GM19468 (cell line): ENCODE measurements at regions not wholly inside any gene's neighbourhood (a gene's known extent, or its start where the extent isn't known, plus 50 kb on each side); places are given as distances from the start of the nearest gene placed in this dataset.
"Not testable (repeated sequence)": the region's sequence is repeated elsewhere in the genome, so short reads cannot be mapped to it uniquely, and the experiment has no call there.

ENCODE experiments used
- ATAC-seq: cut with Tn5 transposase; IDR thresholded peaks from one replicate; pipeline ENCODE4 v1.9.1; 2021; ENCODE audit warnings: mild to moderate bottlenecking, moderate library complexity, moderate number of reproducible peaks; ENCODE audit not compliant: unreplicated experiment; ENCODE audit errors: extremely low read depth

DNA sequence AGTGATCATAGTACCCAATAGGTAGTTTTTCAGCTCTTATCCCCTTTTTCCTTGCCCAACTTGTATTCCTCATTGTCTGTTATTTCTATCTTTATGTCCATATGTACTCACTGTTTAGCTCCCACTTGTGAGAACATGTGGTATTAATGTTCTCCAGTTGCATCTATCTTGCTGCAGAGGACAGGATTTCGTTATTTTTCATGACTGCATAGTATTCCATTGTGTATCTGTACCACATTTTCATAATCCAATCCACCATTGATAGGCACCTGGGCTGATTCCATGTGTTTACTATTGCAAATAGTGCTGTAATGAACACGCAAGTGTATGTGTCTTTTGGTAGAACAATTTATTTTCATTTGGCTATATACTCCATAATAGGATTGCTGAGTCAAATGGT is 819.5 kb upstream of the ADGRB3 start:
- ATAC-seq: no peak

DNA sequence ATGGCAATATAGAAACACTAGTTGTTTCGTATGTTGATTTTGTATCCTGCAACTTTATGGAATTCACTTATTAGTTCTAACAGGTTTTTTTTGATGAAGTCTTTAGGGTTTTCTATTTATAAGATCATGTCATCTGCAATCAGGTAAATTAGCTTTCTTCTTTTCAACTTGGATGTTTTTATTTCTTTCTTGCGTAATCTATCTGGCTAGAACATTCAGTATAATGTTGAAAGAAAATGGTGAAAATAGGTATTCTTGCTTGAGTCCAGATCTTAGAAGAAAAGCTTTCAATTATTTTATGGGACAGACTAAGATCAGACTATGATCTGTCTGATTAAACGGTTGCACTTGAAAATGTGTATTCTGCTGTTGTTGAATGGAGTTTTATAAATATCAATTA is 820.8 kb upstream of the ADGRB3 start:
- ATAC-seq: no peak

DNA sequence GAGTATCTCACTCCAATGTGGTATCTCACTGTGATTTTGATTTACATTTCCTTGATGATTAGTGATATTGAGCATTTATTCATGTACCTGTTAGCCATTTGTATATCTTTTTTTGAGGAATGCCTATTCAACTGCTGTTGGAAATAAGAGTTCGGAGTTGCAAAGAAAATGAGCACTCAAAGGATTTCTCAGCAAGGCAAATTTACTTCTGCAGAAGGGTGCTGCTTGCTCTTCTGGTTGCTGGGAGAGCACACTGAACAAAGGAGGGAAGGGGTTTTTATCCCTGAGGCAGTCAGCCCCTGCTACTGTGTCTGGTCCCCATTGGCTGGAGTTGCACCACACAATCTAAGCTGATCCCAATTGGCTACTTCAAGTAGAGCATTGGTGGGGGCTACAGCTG is 822.4 kb upstream of the ADGRB3 start:
- no peak for ATAC-seq

DNA sequence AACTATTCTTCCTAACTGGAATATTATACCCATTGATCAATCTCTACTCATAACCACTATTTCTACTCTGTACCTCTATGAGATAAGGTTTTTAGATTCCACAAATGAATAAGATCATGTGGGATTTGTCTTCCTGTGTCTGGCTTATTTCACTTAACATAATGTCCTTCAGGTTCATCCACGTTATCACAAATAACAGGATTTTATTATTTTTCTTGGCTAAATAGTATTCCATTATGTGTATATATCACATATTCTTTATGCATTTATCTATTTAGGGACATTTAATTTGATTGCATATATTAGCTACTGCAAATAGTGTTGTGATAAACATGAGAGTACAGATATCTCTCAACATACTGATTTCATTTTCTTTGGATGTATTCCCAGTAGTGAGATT is 823.0 kb upstream of the ADGRB3 start:
- no peak for ATAC-seq

DNA sequence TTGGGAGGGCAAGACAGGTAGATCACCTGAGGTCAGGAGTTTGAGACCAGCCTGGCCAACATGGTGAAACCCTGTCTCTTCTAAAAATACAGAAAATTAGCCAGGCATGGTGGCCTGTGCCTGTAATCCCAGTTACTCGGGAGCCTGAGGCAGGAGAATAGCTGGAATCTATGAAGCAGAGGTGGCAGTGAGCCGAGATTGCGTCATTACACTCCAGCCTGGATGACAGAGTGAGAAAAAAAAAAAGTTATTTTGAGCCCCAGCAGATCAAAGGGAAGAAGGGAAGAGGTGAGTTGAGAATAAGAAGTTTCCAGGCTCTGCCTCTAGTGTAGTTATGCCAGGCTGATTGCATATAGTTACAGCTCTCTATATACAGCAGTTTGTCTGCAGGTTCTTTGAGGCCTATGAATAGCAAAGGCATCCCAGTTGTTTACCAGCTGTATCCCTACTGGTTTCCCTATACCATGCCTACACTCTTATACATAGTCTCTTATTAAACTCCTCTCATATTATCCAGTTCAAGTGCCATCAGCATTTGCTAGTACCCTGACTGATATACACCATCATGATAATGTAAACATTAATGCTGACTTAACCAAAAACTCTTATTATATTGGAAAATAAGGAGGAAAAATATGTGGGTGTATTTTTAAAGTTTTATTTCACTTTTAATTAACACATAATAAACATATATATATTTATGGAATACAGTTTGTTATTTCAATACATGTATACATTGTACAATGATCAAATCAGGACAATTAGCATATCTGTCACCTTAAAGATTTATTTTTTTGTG is 823.6 kb upstream of the ADGRB3 start:
- no peak for ATAC-seq

DNA sequence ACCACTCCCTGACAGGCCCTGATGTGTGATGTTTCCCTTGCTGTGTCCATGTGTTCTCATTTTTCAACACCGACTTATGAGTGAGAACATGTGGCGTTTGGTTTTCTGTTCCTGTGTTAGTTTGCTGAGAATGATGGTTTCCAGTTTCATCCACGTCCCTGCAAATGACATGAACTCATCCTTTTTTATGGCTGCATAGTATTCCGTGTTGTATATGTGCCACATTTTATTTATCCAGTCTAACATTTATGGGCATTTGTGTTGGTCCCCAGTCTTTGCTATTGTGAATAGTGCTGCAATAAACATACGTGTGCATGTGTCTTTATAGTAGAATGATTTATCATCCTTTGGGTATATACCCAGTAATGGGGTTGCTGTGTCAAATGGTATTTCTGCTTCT is 830.3 kb upstream of the ADGRB3 start:
- not testable (repeated sequence) for ATAC-seq

DNA sequence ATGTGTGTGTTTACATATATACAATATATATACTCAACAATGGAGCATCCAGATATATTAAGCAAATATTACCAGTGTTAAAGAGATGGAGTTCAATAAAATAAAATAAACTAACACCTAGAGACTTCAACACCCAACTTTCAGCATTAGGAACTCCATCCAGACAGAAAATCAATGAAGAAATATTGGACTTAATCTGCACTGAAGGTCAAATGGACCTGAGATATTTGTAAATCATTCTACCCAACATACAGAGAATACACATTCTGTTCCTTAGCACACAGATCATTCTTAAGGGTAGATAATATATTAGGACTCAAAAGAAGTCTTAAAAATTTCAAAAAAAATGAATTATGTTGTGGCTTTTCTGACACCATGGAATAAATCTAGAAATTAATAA is 832.3 kb upstream of the ADGRB3 start:
- ATAC-seq: no peak

DNA sequence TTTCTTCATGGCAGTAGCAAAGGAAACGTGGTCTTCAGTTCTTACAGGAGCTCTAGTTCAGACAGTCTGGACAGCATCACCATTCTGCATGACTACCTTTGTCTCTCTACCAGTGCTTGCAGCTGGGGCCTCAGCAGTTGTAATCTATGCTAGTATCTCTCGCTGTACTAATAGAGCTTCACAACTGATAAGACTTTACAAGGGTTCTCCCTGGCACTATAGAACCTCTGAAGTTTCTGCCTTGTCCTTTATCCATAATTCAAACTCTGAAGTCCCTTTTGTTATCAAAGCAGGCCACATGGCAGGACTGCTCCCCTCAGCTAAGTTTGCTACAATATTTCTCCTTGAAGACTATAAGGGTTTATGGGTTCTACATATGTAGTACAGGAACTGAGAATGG is 842.1 kb upstream of the ADGRB3 start:
- ATAC-seq: no peak

DNA sequence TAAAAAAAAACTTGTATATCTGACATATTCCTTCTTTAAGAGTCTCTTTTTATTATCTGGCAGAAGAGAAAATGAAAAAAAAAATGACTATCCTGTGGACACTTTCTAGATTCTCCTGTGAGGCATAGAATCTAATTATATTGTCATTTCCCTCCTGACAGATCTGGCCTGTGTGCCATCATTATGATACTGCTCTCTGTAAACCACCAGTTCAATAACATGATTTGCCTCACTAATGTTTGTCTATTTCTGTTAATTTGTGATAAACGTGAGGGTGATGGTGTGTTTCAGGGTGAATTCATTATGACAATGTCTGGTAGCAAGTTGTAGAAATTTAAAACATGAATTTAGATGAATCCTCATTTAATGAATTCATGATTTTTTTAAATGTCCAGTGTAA is 844.5 kb upstream of the ADGRB3 start:
- no peak for ATAC-seq

DNA sequence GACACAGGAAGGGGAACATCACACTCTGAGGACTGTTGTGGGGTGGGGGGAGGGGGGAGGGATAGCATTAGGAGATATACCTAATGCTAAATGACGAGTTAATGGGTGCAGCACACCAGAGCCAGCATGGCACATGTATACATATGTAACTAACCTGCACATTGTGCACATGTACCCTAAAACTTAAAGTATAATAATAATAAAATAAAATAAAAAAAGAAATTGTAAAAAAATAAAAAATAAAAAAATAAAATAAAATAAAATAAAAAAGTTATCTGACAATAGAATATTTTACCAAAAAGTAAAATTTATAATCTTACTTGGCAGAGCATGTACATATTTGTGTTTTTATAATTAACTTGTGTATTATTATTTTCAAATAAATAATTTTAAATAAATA is 848.0 kb upstream of the ADGRB3 start:
- ATAC-seq: not testable (repeated sequence)

DNA sequence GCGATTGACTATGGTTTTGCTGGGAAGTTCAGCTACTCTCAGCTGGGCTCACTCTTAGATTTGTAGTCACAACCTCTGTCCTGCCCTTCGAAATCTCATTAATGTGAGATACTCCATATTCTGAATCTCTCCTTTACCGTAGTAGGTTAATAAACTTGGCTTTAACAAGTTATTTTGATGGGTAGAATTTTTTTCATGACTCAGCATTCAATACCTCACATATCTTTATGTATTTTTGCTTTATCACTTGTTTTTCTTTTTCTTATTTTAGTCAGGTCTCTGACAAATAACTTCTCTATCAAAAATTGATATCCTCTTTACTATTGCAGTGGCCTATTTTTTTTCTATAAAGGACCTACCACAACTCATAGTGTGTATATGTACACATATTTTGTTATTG is 855.2 kb upstream of the ADGRB3 start:
- ATAC-seq: no peak

DNA sequence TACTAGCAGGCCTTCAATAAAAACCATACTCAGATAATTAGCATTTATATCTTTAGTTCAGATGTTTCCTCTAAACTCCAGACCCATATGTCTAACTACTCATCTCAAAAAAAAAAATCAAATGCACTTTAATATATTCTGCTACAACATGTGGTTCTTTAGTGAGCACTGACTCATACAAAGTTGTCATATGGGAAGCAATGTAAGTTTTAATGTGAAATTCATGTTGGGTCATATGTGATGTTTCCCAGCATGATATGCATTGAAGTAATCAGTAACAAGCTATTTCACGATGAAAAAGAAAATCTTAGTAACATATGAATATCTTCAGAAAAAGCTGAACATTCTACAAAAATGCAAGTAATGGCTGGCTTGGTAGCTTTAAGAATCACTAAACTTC is 859.7 kb upstream of the ADGRB3 start:
- no peak for ATAC-seq

DNA sequence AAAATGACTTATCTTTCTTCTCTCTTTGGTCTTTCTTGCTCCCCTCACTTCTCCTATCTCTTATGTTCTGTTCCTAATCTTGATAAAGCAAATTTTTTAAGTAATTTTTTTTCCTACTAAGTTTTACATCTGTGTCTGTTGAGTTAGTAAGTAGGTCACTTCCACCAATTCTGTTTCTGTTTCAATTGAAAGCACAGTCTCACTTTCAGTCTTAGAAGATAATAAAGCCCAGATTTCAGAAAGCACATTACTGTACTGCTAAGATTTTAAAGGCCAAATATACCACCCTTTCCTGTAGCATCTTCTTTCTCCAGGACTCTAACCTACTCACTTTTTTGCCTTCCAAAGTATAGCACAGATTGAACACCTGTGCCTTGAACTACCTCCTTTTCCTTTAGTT is 866.1 kb upstream of the ADGRB3 start:
- ATAC-seq: no peak

DNA sequence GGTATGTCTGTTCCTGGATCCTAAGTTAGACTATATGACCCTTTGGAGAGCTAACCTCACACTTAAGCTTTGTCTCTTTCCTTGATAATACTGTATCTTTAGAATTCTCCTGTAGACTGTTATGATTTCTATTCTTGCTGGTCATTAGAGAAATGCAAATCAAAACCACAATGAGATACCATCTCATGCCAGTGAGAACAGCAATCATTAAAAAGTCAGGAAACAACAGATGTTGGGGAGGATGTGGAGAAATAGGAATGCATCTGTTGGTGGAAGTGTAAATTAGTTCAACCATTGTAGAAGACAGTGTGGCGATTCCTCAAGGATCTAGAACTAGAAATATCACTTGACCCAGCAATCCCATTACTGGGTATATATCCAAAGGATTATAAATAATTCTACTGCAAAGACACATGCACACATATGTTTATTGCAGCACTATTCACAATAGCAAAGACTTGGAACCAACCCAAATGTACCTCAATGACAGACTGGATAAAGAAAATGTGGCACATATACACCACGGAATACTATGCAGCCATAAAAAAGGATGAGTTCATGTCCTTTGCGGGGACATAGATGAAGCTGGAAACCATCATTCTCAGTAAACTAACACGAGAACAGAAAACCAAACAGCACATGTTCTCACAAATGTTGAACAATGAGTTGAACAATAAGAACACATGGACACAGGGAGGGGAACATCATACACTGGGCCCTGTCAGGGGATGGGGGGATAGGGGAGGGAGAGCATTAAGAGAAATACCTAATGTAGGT is 867.8 kb upstream of the ADGRB3 start:
- not testable (repeated sequence) for ATAC-seq

DNA sequence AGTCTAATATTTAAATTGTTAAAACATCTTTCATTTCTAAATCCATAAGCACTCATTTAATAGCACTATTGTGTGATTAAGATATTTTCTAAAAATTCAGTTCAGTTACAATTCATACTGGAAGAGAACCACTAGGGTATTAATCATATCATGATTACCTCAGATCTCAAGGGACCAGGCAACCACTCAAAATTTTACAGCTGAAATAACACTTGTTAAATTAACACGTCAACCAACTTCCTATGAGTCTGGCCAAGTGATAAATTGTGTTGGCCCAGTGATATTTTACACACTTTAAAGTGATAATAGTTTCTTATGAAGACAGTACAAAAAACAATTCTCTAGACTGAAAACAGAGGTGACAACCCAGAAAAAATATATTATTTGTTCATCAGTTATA is 869.0 kb upstream of the ADGRB3 start:
- no peak for ATAC-seq

DNA sequence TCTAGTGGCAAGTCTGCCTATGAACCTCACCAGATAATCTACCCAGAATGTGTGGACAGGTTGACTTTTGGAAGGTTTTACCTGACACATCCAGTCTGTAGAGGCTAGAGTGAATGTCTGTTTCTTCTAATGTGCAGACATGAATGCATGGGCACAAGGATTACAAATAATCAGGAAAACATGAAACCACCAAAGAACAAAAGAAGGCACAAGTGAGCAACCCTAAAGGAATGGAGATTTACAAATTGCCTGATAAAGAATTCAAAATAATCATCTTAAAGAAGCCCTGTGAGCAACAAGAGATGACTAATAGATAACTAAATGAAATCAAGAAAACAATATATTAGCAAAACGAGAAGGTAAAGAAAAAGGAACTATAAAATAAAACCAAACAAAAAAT is 876.1 kb upstream of the ADGRB3 start:
- ATAC-seq: no peak

DNA sequence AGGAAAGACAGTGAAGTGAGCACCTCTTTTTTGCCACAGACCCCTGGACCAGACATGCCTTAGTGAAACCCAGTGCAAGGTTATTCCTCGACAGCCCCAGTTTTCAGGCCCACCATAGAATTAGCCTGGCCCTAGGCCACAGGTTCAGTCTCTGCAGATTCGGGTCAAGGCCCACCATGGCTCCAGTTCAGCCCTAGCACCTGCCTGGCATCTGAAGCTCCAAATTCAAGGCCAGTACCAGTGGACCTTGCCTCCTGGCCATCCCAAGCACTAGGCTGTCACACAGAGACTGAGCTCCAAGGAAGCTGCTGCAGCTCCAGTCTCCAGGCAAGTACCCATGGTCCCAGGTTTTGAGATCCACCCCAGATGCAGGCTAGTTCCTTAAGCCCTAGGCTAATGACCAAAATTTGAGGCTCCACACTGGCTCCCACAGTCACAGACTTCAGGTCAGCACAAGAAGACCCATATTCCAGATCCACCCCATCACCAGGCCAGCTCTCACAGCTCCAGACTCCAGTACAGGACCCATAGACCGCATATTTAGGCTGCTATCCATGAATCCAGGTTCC is 877.5 kb upstream of the ADGRB3 start:
- ATAC-seq: no peak

DNA sequence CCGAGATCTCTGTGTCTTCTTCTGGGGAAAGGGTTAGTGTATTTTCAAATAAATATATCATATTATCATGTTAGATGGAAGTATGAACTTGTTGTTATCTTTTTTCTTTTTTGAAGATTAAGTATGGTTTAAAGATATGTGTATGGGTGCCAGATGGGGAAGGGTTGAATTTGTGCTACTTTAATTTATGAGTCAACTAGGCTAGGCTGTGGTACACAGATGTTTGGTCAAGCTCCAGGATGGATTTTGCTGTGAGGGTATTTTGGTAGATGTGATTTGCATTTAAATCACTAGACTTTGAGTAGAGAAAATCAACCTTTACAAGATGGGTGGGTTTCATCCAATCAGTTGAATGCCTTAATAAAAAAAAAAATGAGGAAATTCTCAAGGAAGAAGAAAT is 886.6 kb upstream of the ADGRB3 start:
- ATAC-seq: no peak

DNA sequence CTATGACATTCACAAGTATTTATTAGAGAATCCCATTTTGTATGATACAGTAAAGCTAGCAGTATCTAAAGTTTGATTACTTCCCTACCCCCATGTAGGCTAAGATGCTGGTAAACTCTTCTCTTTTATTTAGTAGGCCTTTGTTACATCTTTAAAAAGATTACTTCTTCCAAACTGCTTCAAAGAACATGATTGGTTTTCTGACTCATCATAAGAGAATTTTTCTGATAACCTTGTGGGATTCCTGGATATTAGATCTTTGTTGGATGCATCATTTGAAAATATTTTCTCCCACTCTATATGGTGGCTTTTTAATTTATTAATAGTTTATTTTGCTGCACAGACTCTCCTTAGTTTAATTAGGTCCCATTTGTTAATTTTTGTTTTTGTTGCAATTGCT is 898.3 kb upstream of the ADGRB3 start:
- no peak for ATAC-seq

DNA sequence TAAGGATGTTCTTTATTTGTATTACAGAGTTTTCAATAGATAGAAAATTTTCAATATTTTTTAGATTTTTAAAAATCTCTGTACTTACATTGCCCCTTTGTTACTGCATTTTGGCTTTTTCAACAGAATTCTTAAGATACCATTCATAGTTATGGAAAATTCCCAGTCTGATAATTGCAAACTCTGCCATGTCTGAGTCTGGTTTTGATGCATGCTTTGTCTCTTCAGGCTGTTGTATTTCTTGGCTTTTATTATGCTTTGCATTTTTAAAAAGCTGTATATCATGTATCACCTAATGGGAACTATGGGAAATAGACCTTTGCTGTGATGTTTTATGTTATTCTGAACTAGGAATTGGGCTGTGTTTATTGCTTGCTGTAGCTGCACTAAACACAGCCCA is 898.9 kb upstream of the ADGRB3 start:
- ATAC-seq: no peak

DNA sequence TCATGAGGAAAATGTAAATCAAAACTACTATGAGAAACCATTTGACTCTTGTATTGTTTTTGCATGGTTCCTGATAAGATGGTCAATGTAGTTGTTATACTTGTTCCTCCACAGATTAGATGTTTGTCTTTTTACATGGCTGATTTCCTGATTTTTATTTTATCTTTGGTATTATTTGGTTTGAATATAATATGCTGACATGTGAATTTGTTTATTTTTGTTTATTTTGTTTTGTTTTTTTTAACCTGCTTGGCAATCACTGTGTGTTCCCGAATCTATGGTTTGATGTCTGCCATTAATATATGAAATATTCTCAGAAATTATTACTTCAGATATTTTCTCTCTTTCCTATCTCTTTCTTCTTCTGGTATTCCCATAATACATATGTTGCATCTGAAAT is 899.5 kb upstream of the ADGRB3 start:
- no peak for ATAC-seq
